ENCODE measurements at regions not wholly inside any gene's neighbourhood (a gene's known extent, or its start where the extent isn't known, plus 50 kb on each side); places are given as distances from the start of the nearest gene placed in this dataset.

- Histone ChIP-seq H3K79me2 (ENCODE audit: insufficient read depth, low read length) (no peaks in the 10 kb centered on the region), H3K9ac (ENCODE audit: insufficient read depth, low read depth, low read length) (no peak overlapping the region), H3K27ac (ENCODE audit: extremely low read length, insufficient read depth, low read length) (no peak overlapping the region), H3K27me3 (ENCODE audit: control insufficient read depth in 1 of 2, insufficient read depth in 2 of 2, low read length in 2 of 2) (no peaks in the 10 kb centered on the region), H3K4me1 (ENCODE audit: insufficient read depth, low read length) (no peaks in the 10 kb centered on the region), H2AFZ (ENCODE audit: low read length) (no peak overlapping the region), H3K9me3 (ENCODE audit: low read length) (0 out of 2 replicates have a peak, but pooled peaks cover 5% of the 10 kb centered on the region), H3K36me3 (replicated peaks in 1 of 2; ENCODE audit: control insufficient read depth in 1 of 2, insufficient read depth in 2 of 2, low read length in 2 of 2) (no peaks in the 10 kb centered on the region), H4K20me1 (ENCODE audit: insufficient read depth, low read length) (no peaks in the 10 kb centered on the region), H3K4me3 (replicated peaks in 1 of 3; ENCODE audit: insufficient read depth in 1 of 3, low read depth in 2 of 3, low read length in 3 of 3) (no peak overlapping the region), H3K4me2 (ENCODE audit: low read depth, low read length) (no peak overlapping the region)
- in situ Hi-C loops (cut with HindIII; ENCODE audit: extremely low pct_ligation_motif_present, low pct_unique_long_range_greater_than_20kb) = no loop called here
- intact Hi-C loops (cut with micrococcal nuclease; ENCODE audit: unreplicated experiment) = no loop called here
- DNase-seq (ENCODE audit: low spot score) = no peak
- ATAC-seq = no peak
- no peak for FAIRE-seq
- WGBS (ENCODE audit: low lambda C conversion rate) = 11% methylated on average over 1 of the region's 1 CpG
- BruUV-seq (replicated peaks) = no TSS peak
- TF ChIP-seq AKAP8 (CRISPR knock-in tag; IDR thresholded peaks at IDR 0.05) (no peak), MAFG (CRISPR knock-in tag; IDR thresholded peaks at IDR 0.05) (no peak), SETDB1 (CRISPR knock-in tag; IDR thresholded peaks at IDR 0.05; ENCODE audit: borderline replicate concordance) (no peak), ZNF773 (CRISPR knock-in tag; IDR thresholded peaks at IDR 0.05; ENCODE audit: borderline replicate concordance) (no peak), ZFP36L2 (CRISPR knock-in tag; IDR thresholded peaks at IDR 0.05) (no peak), TRIM24 (CRISPR knock-in tag; IDR thresholded peaks at IDR 0.05) (no peak), ZBTB21 (CRISPR knock-in tag; IDR thresholded peaks at IDR 0.05) (no peak), RBFOX2 (IDR thresholded peaks at IDR 0.05; ENCODE audit: low read depth, low read length) (no peak), ZNF790 (CRISPR knock-in tag; IDR thresholded peaks at IDR 0.05; ENCODE audit: borderline replicate concordance) (no peak), MAF1 (CRISPR knock-in tag; IDR thresholded peaks at IDR 0.05; ENCODE audit: borderline replicate concordance) (no peak), YEATS2 (CRISPR knock-in tag; IDR thresholded peaks at IDR 0.05; ENCODE audit: borderline replicate concordance) (no peak), ZFYVE20 (CRISPR knock-in tag; IDR thresholded peaks at IDR 0.05; ENCODE audit: borderline replicate concordance, low read depth) (no peak), ZNF34 (CRISPR knock-in tag; IDR thresholded peaks at IDR 0.05; ENCODE audit: borderline replicate concordance) (no peak), TCF7L2 (IDR thresholded peaks at IDR 0.05; ENCODE audit: low read depth, low read length) (no peak), ZNF292 (CRISPR knock-in tag; IDR thresholded peaks at IDR 0.05; ENCODE audit: borderline replicate concordance, low read depth) (no peak), ZNF558 (CRISPR knock-in tag; IDR thresholded peaks at IDR 0.05; ENCODE audit: borderline replicate concordance) (no peak), TP53 (CRISPR knock-in tag; conservative IDR thresholded peaks at IDR 0.05) (no peak)
- TF ChIP-seq, protein P1, sequence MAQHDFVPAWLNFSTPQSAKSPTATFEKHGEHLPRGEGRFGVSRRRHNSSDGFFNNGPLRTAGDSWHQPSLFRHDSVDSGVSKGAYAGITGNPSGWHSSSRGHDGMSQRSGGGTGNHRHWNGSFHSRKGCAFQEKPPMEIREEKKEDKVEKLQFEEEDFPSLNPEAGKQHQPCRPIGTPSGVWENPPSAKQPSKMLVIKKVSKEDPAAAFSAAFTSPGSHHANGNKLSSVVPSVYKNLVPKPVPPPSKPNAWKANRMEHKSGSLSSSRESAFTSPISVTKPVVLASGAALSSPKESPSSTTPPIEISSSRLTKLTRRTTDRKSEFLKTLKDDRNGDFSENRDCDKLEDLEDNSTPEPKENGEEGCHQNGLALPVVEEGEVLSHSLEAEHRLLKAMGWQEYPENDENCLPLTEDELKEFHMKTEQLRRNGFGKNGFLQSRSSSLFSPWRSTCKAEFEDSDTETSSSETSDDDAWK (CRISPR knock-in tag; IDR thresholded peaks at IDR 0.05) = no peak
- ChIA-PET POLR2A (no interaction called here), CTCF (ENCODE audit: low intra/inter-chr PET ratio, low total read pairs) (no interaction called here)
Measured at GRCh38 chr5:164041105-164041504, 535.7 kb downstream of the MAT2B start.
